Fibroblast of skin of scalp (primary cell): ENCODE measurements at regions not wholly inside any gene's neighbourhood (a gene's known extent, or its start where the extent isn't known, plus 50 kb on each side); places are given as distances from the start of the nearest gene placed in this dataset.

Experiments
- DNase-seq: peaks from one replicate; pipeline ENCODE4 v3.0.0-alpha.2; 2013

GRCh38 chr9:16158093-16158492, 605.2 kb downstream of the CCDC171 start:
- no peak for DNase-seq

DNA sequence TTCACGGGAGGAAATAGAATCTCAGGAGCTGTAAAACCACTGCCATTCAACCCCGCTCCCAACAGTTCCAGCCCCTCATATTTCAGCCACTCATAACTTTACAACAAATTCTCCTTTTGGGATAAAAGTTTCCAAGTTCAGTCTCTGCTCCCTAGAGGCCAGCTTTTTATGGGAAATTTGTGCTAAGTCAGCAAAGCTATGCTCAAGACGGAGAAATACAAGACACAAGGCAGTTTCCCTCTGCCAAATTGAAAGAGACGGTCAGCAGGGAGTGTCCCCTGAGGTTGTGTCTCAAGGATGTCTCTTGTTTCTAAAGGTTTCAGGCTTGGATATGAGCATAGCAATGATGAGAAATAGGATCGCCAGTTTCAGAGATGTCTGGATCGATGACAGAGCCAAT, 608.6 kb downstream of the CCDC171 start:
- no peak for DNase-seq

- no peak for DNase-seq
These were observed 617.3 kb downstream of the CCDC171 start for GRCh38 chr9:16170119-16170518.

- no peak for DNase-seq
These were observed 619.1 kb downstream of the CCDC171 start for GRCh38 chr9:16171911-16172310.

GRCh38 chr9:16172796-16173195, 620.0 kb downstream of the CCDC171 start:
- DNase-seq: no peak

- no peak for DNase-seq
These were observed 622.1 kb downstream of the CCDC171 start for GRCh38 chr9:16174915-16175314.

GRCh38 chr9:16175461-16175860, 622.6 kb downstream of the CCDC171 start:
- DNase-seq: no peak

- DNase-seq: no peak
These were observed 625.5 kb downstream of the CCDC171 start for GRCh38 chr9:16178294-16178693.

GRCh38 chr9:16179566-16179965, 626.7 kb downstream of the CCDC171 start:
- DNase-seq: no peak

GRCh38 chr9:16180091-16180490, 627.2 kb downstream of the CCDC171 start:
- no peak for DNase-seq

DNA sequence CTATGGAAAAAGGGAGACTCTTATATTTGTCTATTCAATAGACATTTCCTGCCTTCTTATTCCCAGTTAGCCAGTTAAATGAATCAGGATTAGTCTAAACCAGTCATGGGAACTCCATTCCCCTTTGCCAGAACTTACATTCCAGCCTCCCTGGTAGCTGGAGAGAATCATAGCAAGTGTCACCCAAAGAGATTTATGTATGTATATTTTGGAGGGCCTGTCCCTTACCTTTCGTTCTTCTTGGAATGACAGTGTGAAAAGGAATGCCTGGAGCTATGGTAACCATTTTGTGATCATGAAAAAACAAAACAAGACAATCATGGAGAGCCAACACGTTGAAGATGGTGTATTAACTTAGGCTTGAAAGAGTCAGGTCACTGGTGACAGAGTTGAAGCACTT, 627.7 kb downstream of the CCDC171 start:
- peak; percentile 70 for DNase-seq

GRCh38 chr9:16181539-16181938, 628.7 kb downstream of the CCDC171 start:
- DNase-seq: no peak

DNA sequence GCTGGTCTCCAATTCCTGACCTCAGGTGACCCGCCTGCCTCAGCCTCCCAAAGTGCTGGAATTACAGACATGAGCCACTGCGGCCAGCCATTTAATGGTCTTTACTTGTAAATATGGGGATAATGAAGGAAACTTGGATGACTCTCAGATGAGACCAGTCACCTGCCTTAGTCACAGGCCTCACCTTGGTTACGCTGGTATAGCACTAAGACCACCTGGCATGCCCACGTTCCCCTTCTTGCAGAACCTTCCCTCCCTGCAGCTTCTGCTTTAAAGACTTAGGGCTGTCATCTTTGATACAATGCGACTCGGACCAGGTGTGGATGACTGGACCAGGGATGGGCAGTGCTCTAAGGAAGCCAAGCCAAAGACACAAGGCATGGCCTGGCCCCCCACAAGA, 629.9 kb downstream of the CCDC171 start:
- no peak for DNase-seq

DNA sequence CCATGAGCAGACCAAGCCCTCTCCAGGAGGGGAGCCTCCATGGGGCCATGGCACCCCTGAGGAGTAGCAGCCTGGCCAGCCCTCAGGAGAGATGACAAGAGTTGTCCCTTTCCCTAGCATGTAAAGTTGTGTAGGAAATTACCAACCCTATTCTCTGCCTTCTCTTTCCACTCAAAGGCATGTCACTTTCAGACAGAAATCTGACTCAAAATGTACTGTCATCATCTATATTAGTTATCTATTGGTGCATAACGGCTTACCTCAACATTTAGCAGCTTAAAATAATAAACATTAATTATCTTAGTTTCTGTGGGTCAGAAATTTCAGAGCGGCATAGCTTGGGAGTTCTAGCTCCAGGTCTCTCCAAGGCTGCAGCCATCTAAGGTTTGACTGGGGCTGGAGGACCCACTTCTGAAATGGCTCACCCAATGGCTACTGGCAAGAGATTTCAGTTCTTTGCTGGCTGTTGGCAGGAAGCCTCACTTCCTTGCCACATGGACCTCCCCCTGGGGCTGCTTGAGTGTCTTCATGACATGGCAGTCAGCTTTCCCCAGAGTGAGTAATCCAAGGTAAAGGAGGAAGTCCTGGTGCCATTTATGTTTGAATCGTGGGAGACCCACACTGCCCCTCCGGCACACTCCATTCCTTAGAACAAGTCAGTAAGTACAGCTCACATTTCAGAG, 632.3 kb downstream of the CCDC171 start:
- DNase-seq: no peak

DNA sequence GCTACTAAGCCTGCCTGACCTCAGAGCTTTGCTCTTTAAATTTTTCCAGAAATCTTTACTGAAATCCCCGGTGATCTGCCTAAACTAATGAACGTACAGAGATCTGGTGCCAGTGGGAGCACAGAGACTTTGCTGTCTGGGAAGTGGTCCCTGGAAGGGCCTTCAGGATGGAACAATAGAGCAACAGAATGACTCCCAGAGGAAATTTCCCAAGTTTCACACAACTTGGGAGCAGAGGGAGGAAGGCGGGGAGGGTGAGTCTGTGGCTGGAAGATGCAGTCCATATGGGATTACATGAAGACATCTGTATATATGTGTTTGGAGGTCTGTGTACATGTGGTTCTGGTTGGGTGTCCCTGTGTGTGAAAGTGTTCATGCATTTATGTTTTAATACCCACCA, 638.3 kb downstream of the CCDC171 start:
- peak; percentile 75 for DNase-seq

- peak; percentile 97 for DNase-seq
These were observed 639.0 kb downstream of the CCDC171 start for GRCh38 chr9:16191691-16192402.

DNA sequence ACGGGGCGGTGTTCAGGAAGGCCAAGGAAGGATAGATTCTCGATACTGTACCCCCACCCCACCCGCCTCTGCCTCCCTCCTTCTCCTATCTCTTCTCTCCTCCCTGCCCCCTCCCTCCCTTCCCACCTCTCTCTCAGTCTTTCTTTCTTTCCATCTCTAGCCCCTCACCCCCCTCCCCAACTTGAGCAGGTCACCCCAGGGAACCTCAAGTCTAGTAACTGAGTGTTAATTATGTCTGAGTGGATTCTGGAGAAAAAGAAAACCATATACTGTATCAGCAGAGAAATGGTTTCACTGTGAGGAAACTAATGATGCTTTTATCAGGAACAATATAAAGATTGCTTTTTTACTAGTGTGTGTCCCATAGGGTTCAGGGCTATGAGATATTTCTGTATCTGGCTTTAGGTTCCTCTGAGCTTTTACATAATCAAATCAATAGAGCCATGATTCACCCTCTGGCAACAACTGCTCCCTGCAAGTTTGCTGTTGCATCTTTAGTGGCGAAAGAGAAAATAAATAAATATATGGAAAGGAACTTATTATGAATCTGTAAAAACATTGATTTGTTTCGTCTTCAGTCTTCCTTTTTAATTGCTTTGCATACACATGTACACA, 639.7 kb downstream of the CCDC171 start:
- peak; percentile 66 for DNase-seq

GRCh38 chr9:16193066-16193465, 640.2 kb downstream of the CCDC171 start:
- DNase-seq: peak; percentile 46

- no peak for DNase-seq
These were observed 643.4 kb downstream of the CCDC171 start for GRCh38 chr9:16196206-16196605.

DNA sequence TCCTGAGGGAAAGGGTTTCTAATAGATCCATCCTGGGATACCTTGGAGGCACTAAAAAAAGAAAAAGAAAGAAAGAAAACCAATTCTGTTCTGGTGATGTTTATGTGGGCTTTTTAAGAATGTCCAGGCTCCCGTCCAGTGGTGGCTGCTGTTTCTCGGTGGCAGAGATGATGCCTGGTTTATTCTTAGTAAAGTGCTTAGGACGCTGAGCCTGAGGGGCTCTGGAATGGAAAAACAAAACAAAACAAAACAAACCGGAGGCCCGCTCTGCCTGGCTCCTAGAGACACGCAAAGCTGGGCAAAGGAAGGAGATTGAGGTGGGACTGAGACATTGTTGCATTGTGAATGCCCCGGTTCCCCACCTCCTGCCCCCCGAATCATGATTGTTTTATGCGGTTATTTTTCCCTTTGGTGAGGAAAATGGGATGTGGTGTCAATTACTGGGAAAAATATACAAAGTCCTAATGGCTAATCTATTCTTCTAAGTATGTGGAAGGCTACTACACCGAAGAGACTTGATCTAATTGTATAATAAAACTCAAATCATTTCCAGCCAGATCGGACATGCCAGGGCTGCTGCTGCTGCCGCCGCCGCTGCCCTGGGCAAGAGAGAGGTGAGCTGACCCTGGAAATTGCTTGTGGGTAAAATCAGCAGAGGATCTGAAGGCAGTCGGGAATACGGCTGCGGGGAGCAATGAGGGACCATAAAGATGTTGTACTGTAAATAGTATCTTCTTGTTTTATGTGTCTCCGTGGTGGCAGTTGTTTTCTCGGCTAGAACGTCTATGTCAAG, 644.9 kb downstream of the CCDC171 start:
- DNase-seq: no peak

GRCh38 chr9:16198996-16199395, 646.2 kb downstream of the CCDC171 start:
- DNase-seq: no peak

DNA sequence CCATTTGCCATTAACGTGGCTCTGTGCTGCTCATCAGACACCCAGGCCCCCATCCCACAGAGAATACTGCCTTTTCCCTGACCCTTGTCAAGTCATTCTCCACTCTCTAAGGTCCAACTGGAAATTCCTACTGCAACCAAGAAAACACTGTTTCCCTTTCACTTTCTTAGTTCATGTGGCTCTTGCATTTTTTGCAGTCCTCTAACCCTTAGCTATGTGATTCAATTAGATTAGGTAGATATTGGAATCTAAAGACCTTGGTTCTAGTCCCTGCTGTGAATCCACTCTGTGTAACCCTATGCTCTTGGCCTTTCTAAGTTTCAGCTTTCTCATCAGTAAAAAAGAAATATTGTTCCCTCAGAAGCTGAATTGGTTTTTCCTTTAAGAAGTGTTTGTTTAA, 649.4 kb downstream of the CCDC171 start:
- peak; percentile 53 for DNase-seq
